Right lobe of liver (tissue), 6 donors: ENCODE measurements at regions not wholly inside any gene's neighbourhood (a gene's known extent, or its start where the extent isn't known, plus 50 kb on each side); places are given as distances from the start of the nearest gene placed in this dataset.
"Not testable (repeated sequence)": the region's sequence is repeated elsewhere in the genome, so short reads cannot be mapped to it uniquely, and the experiment has no call there.

Experiments
- ATAC-seq, 4 donors: fragments of 200-7000 bp; cut with Tn5 transposase; one replicate each; pipeline ENCODE4 v1.9.1; 2020; ENCODE audit warnings: mild to moderate bottlenecking in 4 of 4, moderate library complexity in 4 of 4
- DNase-seq, 3 donors: peaks; one replicate each; pipeline ENCODE4 v3.0.0-alpha.2; 2020
- H3K27ac ChIP-seq, 3 donors: fragments of 200-600 bp; one replicate each; pipeline ENCODE4 v1.8.0; 2022
- H3K27me3 ChIP-seq, 2 donors: fragments of 200-600 bp; one replicate each; pipeline ENCODE4 v1.8.0; 2022
- H3K36me3 ChIP-seq, 4 donors: fragments of 200-600 bp; sonication (generic) in 1 of 4; one replicate each; pipeline versions ENCODE4 v1.5.1 to v1.8.0; 2017 to 2022; ENCODE audit warnings: control low read depth in 1 of 4
- H3K4me1 ChIP-seq, 4 donors: fragments of 200-600 bp; sonication (generic) in 1 of 4; one replicate each; pipeline versions ENCODE4 v1.5.1 to v1.8.0; 2017 to 2022; ENCODE audit warnings: control low read depth in 1 of 4
- H3K4me3 ChIP-seq, 3 donors: fragments of 200-600 bp; one replicate each; pipeline ENCODE4 v1.8.0; 2022
- H3K9me3 ChIP-seq, 4 donors: fragments of 200-600 bp; sonication (generic) in 1 of 4; one replicate each; pipeline versions ENCODE4 v1.5.1 to v1.8.0; 2017 to 2022; ENCODE audit warnings: control low read depth in 1 of 4
- CTCF ChIP-seq, 4 donors: fragments of 200-600 bp in 3 of 4; fragments of 450-650 bp in 1 of 4; IDR thresholded peaks; one replicate each; pipeline versions ENCODE4 v1.5.1 to v1.8.0; 2016 to 2022; ENCODE audit warnings: antibody characterized with exemption in 4 of 4, mild to moderate bottlenecking in 2 of 4
- POLR2A ChIP-seq: fragments of 450-650 bp; IDR thresholded peaks from one replicate; pipeline ENCODE4 v1.6.1; 2017; ENCODE audit warnings: antibody characterized with exemption, mild to moderate bottlenecking
- WGBS: methylation state at CpG from one replicate; pipeline ENCODE4 v1.1.6; 2018; ENCODE audit warnings: low coverage, low lambda C conversion rate; ENCODE audit not compliant: insufficient coverage; ENCODE audit errors: missing lambda C conversion rate; 5-methylcytosine and 5-hydroxymethylcytosine counted together
- intact Hi-C, 2 donors: fragments of 100-400 bp; cut with DNase I; formaldehyde crosslinking; loops; one replicate each; pipeline versions ENCODE4 v1.11.2 to v1.14.1; 2022
- donor health status: DM: no; HTN: yes; CAD: no.
- donor health status: DM: no; HTN: no; CAD: no.
- donor health status: DM: no; HTN: no; CAD: no.
- donor health status: DM: no; HTN: yes; CAD: no.
- donor health status: DM: no; HTN: yes; CAD: no.

- TF ChIP-seq CTCF (IDR thresholded peaks at IDR 0.05), result no peak
- no peak for TF ChIP-seq POLR2A
- no peak overlapping the region for H3K4me3 ChIP-seq
- no peaks in the 10 kb centered on the region for H3K4me1 ChIP-seq
- no peaks in the 10 kb centered on the region for H3K36me3 ChIP-seq
- no peaks in the 10 kb centered on the region for H3K9me3 ChIP-seq
- H3K27me3 ChIP-seq, result peaks cover 0 to 17% of the 10 kb centered on the region in 2 donors
- intact Hi-C loops, result no loop called here
- DNase-seq (peak in 1 of 3 donors; percentile 25), ATAC-seq (peak in 1 of 4 donors; percentile 58)
- no peak overlapping the region for H3K27ac ChIP-seq
Measured at GRCh38 chr21:9008636-9009035, 1512.7 kb upstream of the TPTE start.

GRCh38 chr21:9009267-9010016, 1511.9 kb upstream of the TPTE start:
- H3K4me1 ChIP-seq, H3K27ac ChIP-seq, H3K9me3 ChIP-seq, DNase-seq, ATAC-seq, intact Hi-C loops, H3K4me3 ChIP-seq, H3K36me3 ChIP-seq: not testable (repeated sequence)
- peaks cover 0 to 17% of the 10 kb centered on the region in 2 donors for H3K27me3 ChIP-seq
- WGBS, result 25% methylated on average over 3 of the region's 3 CpGs

- WGBS, result 8% methylated on average over 4 of the region's 4 CpGs
- H3K27ac ChIP-seq, ATAC-seq, H3K9me3 ChIP-seq, H3K4me3 ChIP-seq, DNase-seq, intact Hi-C loops, H3K36me3 ChIP-seq, H3K4me1 ChIP-seq: not testable (repeated sequence)
- peaks cover 0 to 17% of the 10 kb centered on the region in 2 donors for H3K27me3 ChIP-seq
Measured at GRCh38 chr21:9010121-9010795, 1511.1 kb upstream of the TPTE start.

GRCh38 chr21:9010936-9011890, 1510.2 kb upstream of the TPTE start:
- H3K36me3 ChIP-seq, intact Hi-C loops, H3K4me3 ChIP-seq, ATAC-seq, H3K9me3 ChIP-seq, H3K27ac ChIP-seq, DNase-seq, H3K4me1 ChIP-seq: not testable (repeated sequence)
- H3K27me3 ChIP-seq, result peaks cover 0 to 17% of the 10 kb centered on the region in 2 donors
- WGBS, result 24% methylated on average over 3 of the region's 3 CpGs

- H3K27ac ChIP-seq, intact Hi-C loops, H3K4me3 ChIP-seq, H3K9me3 ChIP-seq, H3K4me1 ChIP-seq, DNase-seq, ATAC-seq, H3K36me3 ChIP-seq: not testable (repeated sequence)
- H3K27me3 ChIP-seq, result peaks cover 0 to 14% of the 10 kb centered on the region in 2 donors
- WGBS, result 22% methylated on average over 4 of the region's 4 CpGs
Measured at GRCh38 chr21:9011916-9012315, 1509.5 kb upstream of the TPTE start.

GRCh38 chr21:9013502-9014242, 1507.7 kb upstream of the TPTE start:
- H3K27ac ChIP-seq, H3K4me3 ChIP-seq, ATAC-seq, H3K36me3 ChIP-seq, intact Hi-C loops, H3K4me1 ChIP-seq, H3K9me3 ChIP-seq, DNase-seq: not testable (repeated sequence)
- peaks cover 0 to 13% of the 10 kb centered on the region in 2 donors for H3K27me3 ChIP-seq
- WGBS, result 33% methylated on average over 8 of the region's 8 CpGs

GRCh38 chr21:9014243-9014734, 1507.1 kb upstream of the TPTE start:
- H3K27me3 ChIP-seq, H3K9me3 ChIP-seq, intact Hi-C loops, ATAC-seq, H3K4me1 ChIP-seq, DNase-seq, H3K4me3 ChIP-seq, H3K36me3 ChIP-seq, H3K27ac ChIP-seq: not testable (repeated sequence)
- 53% methylated on average over 7 of the region's 7 CpGs for WGBS

GRCh38 chr21:9015483-9016197, 1505.7 kb upstream of the TPTE start:
- WGBS, result 43% methylated on average over 7 of the region's 8 CpGs
- intact Hi-C loops, H3K4me1 ChIP-seq, H3K9me3 ChIP-seq, H3K4me3 ChIP-seq, H3K36me3 ChIP-seq, ATAC-seq, DNase-seq, H3K27ac ChIP-seq, H3K27me3 ChIP-seq: not testable (repeated sequence)

GRCh38 chr21:9017206-9017605, 1504.2 kb upstream of the TPTE start:
- ATAC-seq, H3K36me3 ChIP-seq, intact Hi-C loops, H3K27me3 ChIP-seq, H3K4me3 ChIP-seq, H3K9me3 ChIP-seq, DNase-seq, H3K4me1 ChIP-seq, H3K27ac ChIP-seq: not testable (repeated sequence)
- WGBS, result 41% methylated on average over 2 of the region's 2 CpGs
